ENCODE measurements at regions not wholly inside any gene's neighbourhood (a gene's known extent, or its start where the extent isn't known, plus 50 kb on each side); places are given as distances from the start of the nearest gene placed in this dataset.

GRCh38 chr3:148089171-148089570, 608.5 kb upstream of the AGTR1 start:
- in situ Hi-C loops (cut with MboI; ENCODE audit: low sequenced_read_pairs) (no loop called here), dilution Hi-C loops (cut with HindIII; ENCODE audit: low sequenced_read_pairs, unreplicated experiment) (no loop called here), intact Hi-C loops (cut with micrococcal nuclease) (no loop called here)
- Histone ChIP-seq H2AK9ac (replicated peaks; ENCODE audit: low read depth, low read length, poor library complexity) (no peak overlapping the region), H2AFZ (replicated peaks; ENCODE audit: low read length, poor library complexity) (no peak overlapping the region), H3K9me3 (ENCODE audit: control insufficient read depth, insufficient read depth, low read length) (no peaks in the 10 kb centered on the region), H4K91ac (ENCODE audit: insufficient read depth, low read depth, low read length) (no peak overlapping the region), H3K9ac (ENCODE audit: low read depth, low read length) (no peak overlapping the region), H3K14ac (replicated peaks; ENCODE audit: low read depth, low read length) (no peak overlapping the region), H3K18ac (ENCODE audit: low read depth, low read length) (no peak overlapping the region), H4K8ac (ENCODE audit: low read depth in 2 of 2, low read length in 2 of 2) (no peak overlapping the region), H4K5ac (ENCODE audit: low read depth, low read length) (no peak overlapping the region), H3K79me1 (ENCODE audit: low read depth in 1 of 2, low read length in 2 of 2) (no peaks in the 10 kb centered on the region), H3K27ac (ENCODE audit: insufficient read depth, low read length) (no peak overlapping the region), H2BK20ac (ENCODE audit: low read depth, low read length) (no peak overlapping the region), H3K4me3 (ENCODE audit: insufficient read depth, low read depth, low read length) (no peak overlapping the region), H3K36me3 (ENCODE audit: control insufficient read depth, insufficient read depth, low read length) (no peaks in the 10 kb centered on the region), H3K4me1 (ENCODE audit: control insufficient read depth, insufficient read depth, low read length) (no peaks in the 10 kb centered on the region), H3K4me2 (ENCODE audit: low read depth, low read length) (no peak overlapping the region), H2BK5ac (ENCODE audit: low read depth, low read length, poor library complexity, severe bottlenecking) (no peak overlapping the region), H3K27me3 (ENCODE audit: control insufficient read depth, insufficient read depth, low read length) (no peaks in the 10 kb centered on the region), H3K23ac (ENCODE audit: low read depth, low read length) (no peak overlapping the region), H2BK15ac (ENCODE audit: low read depth, low read length) (no peak overlapping the region), H2BK120ac (ENCODE audit: low read depth, low read length) (no peak overlapping the region), H3K56ac (ENCODE audit: extremely low read depth, insufficient read depth, low read length) (no peak overlapping the region), H2AK5ac (ENCODE audit: low read depth, low read length) (no peak overlapping the region), H3K4ac (ENCODE audit: low read depth, low read length) (no peak overlapping the region), H4K20me1 (ENCODE audit: insufficient read depth, low read length) (no peaks in the 10 kb centered on the region), H3K9me1 (ENCODE audit: insufficient read depth, low read length) (no peaks in the 10 kb centered on the region)
- DNase-seq, result no peak
- no TSS peak for BruUV-seq (replicated peaks)
- no peak for ATAC-seq (ENCODE audit: low read depth)
- ChIA-PET CTCF (interaction anchor here (0.6 to 2.2 kb wide), 2 partner anchors 12 to 1271 kb away, joined by 3 to 8 read pairs; no protein-coding TSS in a partner anchor), POLR2A (ENCODE audit: unreplicated experiment) (no interaction called here)
- TF ChIP-seq CEBPB (IDR thresholded peaks at IDR 0.05; ENCODE audit: low read depth, low read length) (no peak), USF2 (IDR thresholded peaks at IDR 0.05; ENCODE audit: low read depth, low read length) (no peak), RCOR1 (IDR thresholded peaks at IDR 0.05; ENCODE audit: insufficient replicate concordance, low read length) (no peak), MAZ (IDR thresholded peaks at IDR 0.05; ENCODE audit: borderline replicate concordance, low read depth, low read length) (no peak), MAFK (IDR thresholded peaks at IDR 0.05; ENCODE audit: low read depth, low read length) (no peak), FOS (IDR thresholded peaks at IDR 0.05; ENCODE audit: low read depth, low read length) (no peak), RAD21 (IDR thresholded peaks at IDR 0.05; ENCODE audit: low read length) (no peak), CTCF (conservative IDR thresholded peaks at IDR 0.05; ENCODE audit: low read depth, low read length) (no peak), CHD1 (IDR thresholded peaks at IDR 0.05; ENCODE audit: low read depth, low read length) (no peak), NFE2L2 (IDR thresholded peaks at IDR 0.05; ENCODE audit: low read depth, low read length) (no peak), BHLHE40 (IDR thresholded peaks at IDR 0.05; ENCODE audit: low read depth, low read length) (no peak), RFX5 (IDR thresholded peaks at IDR 0.05; ENCODE audit: low read depth, low read length) (no peak), MXI1 (IDR thresholded peaks at IDR 0.05; ENCODE audit: borderline replicate concordance, low read depth, low read length) (no peak)

Measured in IMR-90 (cell line).